Fibroblast of lung (primary cell): ENCODE measurements at regions not wholly inside any gene's neighbourhood (a gene's known extent, or its start where the extent isn't known, plus 50 kb on each side); places are given as distances from the start of the nearest gene placed in this dataset.
"Not testable (repeated sequence)": the region's sequence is repeated elsewhere in the genome, so short reads cannot be mapped to it uniquely, and the experiment has no call there.

Experiments used
- DNase-seq, 2 donors: peaks; one replicate each; pipeline versions ENCODE4 v3.0.0 to v3.0.0-alpha.2; 2010; ENCODE audit warnings: low read depth in 2 of 2
- H2AFZ ChIP-seq: 2 replicates; pipeline ENCODE4 v1.5.1; 2012; ENCODE audit warnings: low read length, control low read depth, inconsistent platforms
- H3K27ac ChIP-seq: 2 replicates; pipeline ENCODE4 v1.5.1; 2011; ENCODE audit warnings: low read length, control low read depth; ENCODE audit not compliant: insufficient read depth
- H3K27me3 ChIP-seq: 2 replicates; pipeline ENCODE4 v1.5.1; 2011; ENCODE audit warnings: mild to moderate bottlenecking, low read length; ENCODE audit not compliant: control insufficient read depth, insufficient read depth
- H3K36me3 ChIP-seq: 2 replicates; pipeline ENCODE4 v1.5.1; 2011; ENCODE audit warnings: low read length; ENCODE audit not compliant: control insufficient read depth, insufficient read depth
- H3K4me1 ChIP-seq: 2 replicates; pipeline ENCODE4 v1.5.1; 2011; ENCODE audit warnings: low read length; ENCODE audit not compliant: control insufficient read depth, insufficient read depth; ENCODE audit errors: extremely low read depth
- H3K4me2 ChIP-seq: 2 replicates; pipeline ENCODE4 v1.5.1; 2011; ENCODE audit warnings: low read length, control low read depth; ENCODE audit not compliant: insufficient read depth; ENCODE audit errors: extremely low read depth
- H3K4me3 ChIP-seq, 4 experiments: fragments of 200-600 bp in 1 of 4; sonication (generic) in 1 of 4; replicated peaks in 1 of 4; 2 replicates each; pipeline ENCODE4 v1.5.1; 2011 to 2016; ENCODE audit warnings: low read length in 4 of 4, low read depth in 3 of 4, mild to moderate bottlenecking in 3 of 4, control low read depth in 2 of 4, inconsistent platforms in 1 of 4, mixed read lengths in 1 of 4; ENCODE audit not compliant: insufficient read depth in 1 of 4; ENCODE audit errors: control extremely low read depth in 1 of 4
- H3K79me2 ChIP-seq: 2 replicates; pipeline ENCODE4 v1.5.1; 2012; ENCODE audit warnings: mild to moderate bottlenecking, low read length, inconsistent platforms; ENCODE audit not compliant: control insufficient read depth, insufficient read depth
- H3K9ac ChIP-seq: 2 replicates; pipeline ENCODE4 v1.5.1; 2011; ENCODE audit warnings: mild to moderate bottlenecking, low read length, control low read depth; ENCODE audit not compliant: insufficient read depth
- H3K9me3 ChIP-seq: 2 replicates; pipeline ENCODE4 v1.5.1; 2012; ENCODE audit warnings: low read depth, low read length; ENCODE audit not compliant: control insufficient read depth, insufficient read depth
- H4K20me1 ChIP-seq: 2 replicates; pipeline ENCODE4 v1.5.1; 2011; ENCODE audit warnings: low read length; ENCODE audit not compliant: control insufficient read depth, insufficient read depth; ENCODE audit errors: extremely low read depth
- EZH2 ChIP-seq: IDR thresholded peaks from 2 replicates; pipeline ENCODE4 v1.5.1; 2012; ENCODE audit warnings: low read length, control low read depth, mild to moderate bottlenecking; ENCODE audit errors: missing control alignments
- TF ChIP-seq, protein P1 (sequence below), 2 donors: IDR thresholded peaks in 1 of 2; conservative IDR thresholded peaks in 1 of 2; 1 replicate in 1 of 2; 2 replicates in 1 of 2; pipeline ENCODE4 v1.5.1; 2011 to 2012; ENCODE audit warnings: low read length in 2 of 2, control low read depth in 1 of 2, inconsistent platforms in 1 of 2, low read depth in 1 of 2, mild to moderate bottlenecking in 1 of 2

DNA sequence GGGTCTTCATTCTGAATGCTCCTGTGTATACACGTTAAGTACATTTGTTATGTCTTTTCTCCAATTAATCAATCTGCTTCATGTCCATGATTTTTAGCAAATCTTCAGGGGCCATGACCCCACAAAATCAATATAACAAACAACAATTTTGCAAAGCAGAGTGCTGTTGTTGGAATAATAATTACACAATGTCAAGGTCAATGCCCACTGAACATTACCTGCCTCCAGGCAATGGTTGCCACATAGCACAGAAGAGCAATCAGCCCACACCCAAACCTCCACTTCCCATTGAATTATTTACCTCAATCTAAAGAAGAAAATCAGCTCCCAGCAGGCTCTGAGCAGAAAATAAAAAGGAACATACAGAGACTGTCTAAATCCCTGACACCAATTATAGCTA is 208.8 kb upstream of the USP9Y start:
- DNase-seq, result no peak
- H3K9ac ChIP-seq, result no peak overlapping the region
- no peaks in the 10 kb centered on the region for H3K9me3 ChIP-seq
- H3K27ac ChIP-seq, result no peak overlapping the region
- no peaks in the 10 kb centered on the region for H3K36me3 ChIP-seq
- H3K27me3 ChIP-seq, result no peaks in the 10 kb centered on the region
- no peaks in the 10 kb centered on the region for H4K20me1 ChIP-seq
- H2AFZ ChIP-seq, result no peak overlapping the region
- H3K79me2 ChIP-seq, result no peaks in the 10 kb centered on the region
- TF ChIP-seq, protein P1, sequence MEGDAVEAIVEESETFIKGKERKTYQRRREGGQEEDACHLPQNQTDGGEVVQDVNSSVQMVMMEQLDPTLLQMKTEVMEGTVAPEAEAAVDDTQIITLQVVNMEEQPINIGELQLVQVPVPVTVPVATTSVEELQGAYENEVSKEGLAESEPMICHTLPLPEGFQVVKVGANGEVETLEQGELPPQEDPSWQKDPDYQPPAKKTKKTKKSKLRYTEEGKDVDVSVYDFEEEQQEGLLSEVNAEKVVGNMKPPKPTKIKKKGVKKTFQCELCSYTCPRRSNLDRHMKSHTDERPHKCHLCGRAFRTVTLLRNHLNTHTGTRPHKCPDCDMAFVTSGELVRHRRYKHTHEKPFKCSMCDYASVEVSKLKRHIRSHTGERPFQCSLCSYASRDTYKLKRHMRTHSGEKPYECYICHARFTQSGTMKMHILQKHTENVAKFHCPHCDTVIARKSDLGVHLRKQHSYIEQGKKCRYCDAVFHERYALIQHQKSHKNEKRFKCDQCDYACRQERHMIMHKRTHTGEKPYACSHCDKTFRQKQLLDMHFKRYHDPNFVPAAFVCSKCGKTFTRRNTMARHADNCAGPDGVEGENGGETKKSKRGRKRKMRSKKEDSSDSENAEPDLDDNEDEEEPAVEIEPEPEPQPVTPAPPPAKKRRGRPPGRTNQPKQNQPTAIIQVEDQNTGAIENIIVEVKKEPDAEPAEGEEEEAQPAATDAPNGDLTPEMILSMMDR (conservative IDR thresholded peaks at IDR 0.05 in 1 of 2, IDR thresholded peaks at IDR 0.05 in 1 of 2; ENCODE audit: low read depth in 1 of 2, low read length in 2 of 2), result no peak
- TF ChIP-seq EZH2, result no peak
- no peak overlapping the region for H3K4me3 ChIP-seq
- no peaks in the 10 kb centered on the region for H3K4me1 ChIP-seq
- no peak overlapping the region for H3K4me2 ChIP-seq

DNA sequence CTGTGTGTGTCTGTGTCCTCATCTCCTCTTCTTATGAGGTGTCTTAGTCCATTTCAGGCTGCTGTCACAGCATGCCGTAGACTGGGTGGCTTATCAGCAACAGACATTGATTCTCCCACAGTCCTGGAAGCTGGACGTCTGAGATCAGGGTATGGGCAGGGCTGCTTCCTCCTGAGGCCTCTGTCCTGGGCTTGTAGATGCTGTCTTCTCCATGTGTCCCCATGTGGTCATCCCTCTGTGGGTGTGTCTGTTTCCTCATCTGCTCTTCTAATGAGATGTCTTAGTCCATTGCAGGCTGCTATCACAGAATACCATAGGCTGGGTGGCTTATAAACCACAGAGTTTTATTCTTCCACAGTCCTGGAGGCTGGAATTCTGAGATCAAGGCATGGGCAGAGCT is 205.0 kb upstream of the USP9Y start:
- H3K9me3 ChIP-seq, result no peaks in the 10 kb centered on the region
- no peak overlapping the region for H3K4me2 ChIP-seq
- no peak overlapping the region for H3K4me3 ChIP-seq
- H3K36me3 ChIP-seq, result no peaks in the 10 kb centered on the region
- TF ChIP-seq, protein P1 (conservative IDR thresholded peaks at IDR 0.05 in 1 of 2, IDR thresholded peaks at IDR 0.05 in 1 of 2; ENCODE audit: low read depth in 1 of 2, low read length in 2 of 2), result no peak
- no peak for TF ChIP-seq EZH2
- no peak for DNase-seq
- H3K79me2 ChIP-seq, result no peaks in the 10 kb centered on the region
- H3K4me1 ChIP-seq, result no peaks in the 10 kb centered on the region
- no peaks in the 10 kb centered on the region for H4K20me1 ChIP-seq
- no peak overlapping the region for H3K27ac ChIP-seq
- H2AFZ ChIP-seq, result no peak overlapping the region
- H3K9ac ChIP-seq, result no peak overlapping the region
- no peaks in the 10 kb centered on the region for H3K27me3 ChIP-seq

DNA sequence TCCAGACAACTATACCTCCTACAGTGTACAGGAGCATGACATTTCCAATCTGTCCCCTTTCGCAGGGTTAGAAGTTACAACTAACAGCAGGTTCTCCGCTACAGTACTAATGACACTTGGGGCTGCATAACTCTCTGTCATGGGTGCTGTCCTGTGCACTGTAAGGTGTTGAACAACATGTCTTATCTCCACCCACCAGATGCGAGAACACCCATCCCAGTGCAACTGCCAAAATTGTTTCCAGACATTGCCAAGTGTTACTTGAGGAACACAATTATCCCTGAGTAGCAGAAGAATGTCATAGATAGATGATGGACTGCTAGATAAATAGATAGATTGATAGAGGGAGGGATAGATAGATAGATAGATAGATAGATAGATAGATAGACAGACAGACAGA is 200.9 kb upstream of the USP9Y start:
- no peak overlapping the region for H3K9ac ChIP-seq

DNA sequence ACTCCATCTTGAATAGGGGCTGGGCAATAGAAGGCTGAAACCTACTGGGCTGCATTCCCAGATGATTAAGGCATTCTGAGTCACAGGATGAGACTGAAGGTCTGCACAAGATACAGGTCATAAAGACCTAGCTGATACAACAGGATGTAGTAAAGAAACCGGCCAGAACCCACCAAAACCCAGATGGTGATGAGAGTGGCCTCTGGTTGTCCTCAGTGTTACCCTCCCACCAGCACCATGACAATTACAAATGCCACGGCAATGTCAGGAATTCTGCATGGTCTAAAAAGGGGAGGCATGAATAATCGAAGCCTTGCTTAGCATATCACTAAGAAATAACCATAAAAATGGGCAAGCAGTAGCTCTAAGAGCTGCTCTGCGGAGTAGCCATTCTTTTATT is 197.0 kb upstream of the USP9Y start:
- not testable (repeated sequence) for H3K36me3 ChIP-seq, H4K20me1 ChIP-seq, DNase-seq, H3K79me2 ChIP-seq, H3K27me3 ChIP-seq, H3K4me1 ChIP-seq, H3K4me3 ChIP-seq, H3K9ac ChIP-seq, H3K9me3 ChIP-seq, H3K27ac ChIP-seq, H3K4me2 ChIP-seq, H2AFZ ChIP-seq

More for the DNA sequence above, 200.9 kb upstream of the USP9Y start:
- no peaks in the 10 kb centered on the region for H4K20me1 ChIP-seq
- H3K27me3 ChIP-seq, result no peaks in the 10 kb centered on the region
- H3K9me3 ChIP-seq, result no peaks in the 10 kb centered on the region
- H3K27ac ChIP-seq, result no peak overlapping the region
- no peak overlapping the region for H2AFZ ChIP-seq
- no peaks in the 10 kb centered on the region for H3K36me3 ChIP-seq
- no peak for DNase-seq
- H3K4me2 ChIP-seq, result no peak overlapping the region
- no peaks in the 10 kb centered on the region for H3K4me1 ChIP-seq
- no peaks in the 10 kb centered on the region for H3K79me2 ChIP-seq
- no peak for TF ChIP-seq EZH2
- TF ChIP-seq, protein P1 (conservative IDR thresholded peaks at IDR 0.05 in 1 of 2, IDR thresholded peaks at IDR 0.05 in 1 of 2; ENCODE audit: low read depth in 1 of 2, low read length in 2 of 2), result no peak
- H3K4me3 ChIP-seq, result no peak overlapping the region
